A172 (cell line): ENCODE measurements at regions not wholly inside any gene's neighbourhood (a gene's known extent, or its start where the extent isn't known, plus 50 kb on each side); places are given as distances from the start of the nearest gene placed in this dataset.
A peak's percentile ranks its signal among the peaks of the same experiment; 100 is the strongest.
"Not testable (repeated sequence)": the region's sequence is repeated elsewhere in the genome, so short reads cannot be mapped to it uniquely, and the experiment has no call there.

ENCODE experiments used
- DNase-seq: peaks from one replicate; pipeline ENCODE4 v3.0.0-alpha.2; 2015; ENCODE audit warnings: low spot score

GRCh38 chr6:27806981-27807440 lies 105.2 kb downstream of the OR2B2 start:
- DNase-seq, result no peak

GRCh38 chr6:27805347-27805746 lies 106.8 kb downstream of the OR2B2 start:
- no peak for DNase-seq

GRCh38 chr6:27804851-27805250 lies 107.3 kb downstream of the OR2B2 start:
- DNase-seq, result no peak

- no peak for DNase-seq
Measured at GRCh38 chr6:27800731-27801373, 111.3 kb downstream of the OR2B2 start.

GRCh38 chr6:27797960-27798359 lies 114.2 kb downstream of the OR2B2 start:
- no peak for DNase-seq

GRCh38 chr6:27796736-27797481 lies 115.3 kb downstream of the OR2B2 start:
- not testable (repeated sequence) for DNase-seq

- peak; percentile 92 for DNase-seq
Measured at GRCh38 chr6:27795697-27796494, 116.3 kb downstream of the OR2B2 start.

GRCh38 chr6:27791182-27791943 lies 120.8 kb downstream of the OR2B2 start:
- peak; percentile 85 for DNase-seq

GRCh38 chr6:27788376-27788775 lies 123.8 kb downstream of the OR2B2 start:
- not testable (repeated sequence) for DNase-seq

- no peak for DNase-seq
Measured at GRCh38 chr6:27786048-27786447, 126.1 kb downstream of the OR2B2 start.

GRCh38 chr6:27785294-27785693 lies 126.9 kb downstream of the OR2B2 start:
- DNase-seq, result no peak

- DNase-seq, result no peak
Measured at GRCh38 chr6:27782748-27783147, 129.4 kb downstream of the OR2B2 start.

- no peak for DNase-seq
Measured at GRCh38 chr6:27778625-27779417, 133.4 kb downstream of the OR2B2 start.

- no peak for DNase-seq
Measured at GRCh38 chr6:27777614-27778355, 134.4 kb downstream of the OR2B2 start.

- DNase-seq, result no peak
Measured at GRCh38 chr6:27777126-27777525, 135.1 kb downstream of the OR2B2 start.

- no peak for DNase-seq
Measured at GRCh38 chr6:27776504-27776903, 135.7 kb downstream of the OR2B2 start.

- no peak for DNase-seq
Measured at GRCh38 chr6:27775796-27776184, 136.4 kb downstream of the OR2B2 start.

- DNase-seq, result not testable (repeated sequence)
Measured at GRCh38 chr6:27775138-27775795, 136.9 kb downstream of the OR2B2 start.

GRCh38 chr6:27774264-27774600 lies 138.0 kb downstream of the OR2B2 start:
- not testable (repeated sequence) for DNase-seq
